ENCODE measurements at regions not wholly inside any gene's neighbourhood (a gene's known extent, or its start where the extent isn't known, plus 50 kb on each side); places are given as distances from the start of the nearest gene placed in this dataset.

DNA sequence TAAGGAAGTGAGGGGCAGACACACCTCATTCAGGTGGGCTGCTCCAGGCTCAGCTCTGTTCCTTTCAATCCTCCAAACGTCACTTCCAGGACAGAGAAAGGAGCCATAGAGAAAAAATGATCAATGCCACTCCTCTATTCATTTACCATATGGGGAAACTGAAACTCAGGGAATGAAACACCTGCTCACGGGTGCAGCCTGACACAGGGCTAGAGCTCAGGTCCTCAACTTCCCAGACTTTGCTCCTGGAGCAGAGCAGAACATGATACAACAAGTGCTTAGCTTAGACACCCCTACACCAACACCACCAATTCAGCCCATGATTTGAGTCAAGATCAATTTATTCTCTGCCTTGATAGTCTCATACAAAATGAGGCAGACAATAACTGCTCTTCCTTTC, 58.5 kb upstream of the LPP start:
- Histone ChIP-seq H3K27me3 (ENCODE audit: control insufficient read depth in 1 of 2, insufficient read depth in 2 of 2, low read length in 2 of 2) (no peaks in the 10 kb centered on the region), H3K9ac (ENCODE audit: low read depth in 1 of 2, low read length in 2 of 2) (no peak overlapping the region), H3K4me3 (ENCODE audit: low read depth in 1 of 2, low read length in 2 of 2) (no peak overlapping the region), H3K36me3 (ENCODE audit: control insufficient read depth in 1 of 2, insufficient read depth in 2 of 2, low read length in 2 of 2) (no peaks in the 10 kb centered on the region), H3K4me1 (ENCODE audit: control insufficient read depth in 1 of 2, insufficient read depth in 2 of 2, low read length in 2 of 2) (peaks cover 7 to 17% of the 10 kb centered on the region in 2 donors), H3K27ac (ENCODE audit: low read depth, low read length) (no peak overlapping the region), H3K9me3 (ENCODE audit: control insufficient read depth in 1 of 2, low read length in 2 of 2) (no peaks in the 10 kb centered on the region)

- no peaks in the 10 kb centered on the region for H3K36me3 ChIP-seq (ENCODE audit: control insufficient read depth in 1 of 2, insufficient read depth in 2 of 2, low read length in 2 of 2)
- H3K4me3 ChIP-seq (ENCODE audit: low read depth in 1 of 2, low read length in 2 of 2), result no peak overlapping the region
- peaks cover 0 to 4% of the 10 kb centered on the region in 2 donors for H3K9me3 ChIP-seq (ENCODE audit: control insufficient read depth in 1 of 2, low read length in 2 of 2)
- peaks cover 7 to 17% of the 10 kb centered on the region in 2 donors for H3K4me1 ChIP-seq (ENCODE audit: control insufficient read depth in 1 of 2, insufficient read depth in 2 of 2, low read length in 2 of 2)
- no peak overlapping the region for H3K27ac ChIP-seq (ENCODE audit: low read depth, low read length)
- no peaks in the 10 kb centered on the region for H3K27me3 ChIP-seq (ENCODE audit: control insufficient read depth in 1 of 2, insufficient read depth in 2 of 2, low read length in 2 of 2)
- no peak overlapping the region for H3K9ac ChIP-seq (ENCODE audit: low read depth in 1 of 2, low read length in 2 of 2)
Measured at GRCh38 chr3:188097791-188098190, 56.2 kb upstream of the LPP start.

- H3K27ac ChIP-seq (ENCODE audit: low read depth, low read length), result no peak overlapping the region
- peaks cover 7 to 17% of the 10 kb centered on the region in 2 donors for H3K4me1 ChIP-seq (ENCODE audit: control insufficient read depth in 1 of 2, insufficient read depth in 2 of 2, low read length in 2 of 2)
- no peak overlapping the region for H3K9ac ChIP-seq (ENCODE audit: low read depth in 1 of 2, low read length in 2 of 2)
- H3K27me3 ChIP-seq (ENCODE audit: control insufficient read depth in 1 of 2, insufficient read depth in 2 of 2, low read length in 2 of 2), result no peaks in the 10 kb centered on the region
- no peak overlapping the region for H3K4me3 ChIP-seq (ENCODE audit: low read depth in 1 of 2, low read length in 2 of 2)
- no peaks in the 10 kb centered on the region for H3K36me3 ChIP-seq (ENCODE audit: control insufficient read depth in 1 of 2, insufficient read depth in 2 of 2, low read length in 2 of 2)
- H3K9me3 ChIP-seq (ENCODE audit: control insufficient read depth in 1 of 2, low read length in 2 of 2), result peaks cover 0 to 4% of the 10 kb centered on the region in 2 donors
Measured at GRCh38 chr3:188099907-188100306, 54.0 kb upstream of the LPP start.

DNA sequence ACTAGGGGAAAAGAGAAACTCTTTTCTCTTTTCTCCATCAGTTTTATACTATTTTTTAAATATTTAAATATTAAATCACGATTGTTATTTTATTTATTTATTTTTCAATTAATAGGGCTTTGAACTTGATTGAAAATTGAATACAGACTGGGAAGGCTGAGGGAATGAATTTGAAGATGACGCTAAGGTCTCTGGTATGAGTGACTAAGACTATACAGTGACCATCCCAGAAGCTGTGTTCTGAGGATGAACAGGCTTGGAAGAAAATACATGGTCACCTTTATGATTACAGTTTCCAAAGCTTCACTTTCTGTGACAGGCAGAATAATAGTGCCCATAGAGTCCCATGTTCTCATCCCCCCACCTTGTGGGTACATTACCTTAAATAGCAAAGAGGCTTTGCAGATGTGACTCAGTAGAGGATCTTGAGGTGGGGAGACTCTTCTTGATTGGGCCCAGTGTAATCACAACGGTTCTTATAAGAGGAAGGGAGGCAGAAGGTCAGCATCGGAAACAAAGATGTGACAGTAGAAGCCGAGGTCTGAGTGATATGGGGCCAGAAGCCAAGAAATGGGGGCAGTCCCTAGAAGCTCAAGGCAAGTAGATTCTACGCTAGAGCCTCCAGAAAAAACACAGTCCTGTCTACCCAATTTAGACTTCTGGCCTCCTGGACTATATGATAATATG, 51.0 kb upstream of the LPP start:
- Histone ChIP-seq H3K4me1 (ENCODE audit: control insufficient read depth in 1 of 2, insufficient read depth in 2 of 2, low read length in 2 of 2) (no peaks in the 10 kb centered on the region), H3K9me3 (ENCODE audit: control insufficient read depth in 1 of 2, low read length in 2 of 2) (peaks cover 0 to 4% of the 10 kb centered on the region in 2 donors), H3K27me3 (ENCODE audit: control insufficient read depth in 1 of 2, insufficient read depth in 2 of 2, low read length in 2 of 2) (no peaks in the 10 kb centered on the region), H3K4me3 (ENCODE audit: low read depth in 1 of 2, low read length in 2 of 2) (no peak overlapping the region), H3K36me3 (ENCODE audit: control insufficient read depth in 1 of 2, insufficient read depth in 2 of 2, low read length in 2 of 2) (no peaks in the 10 kb centered on the region), H3K27ac (ENCODE audit: low read depth, low read length) (no peak overlapping the region), H3K9ac (ENCODE audit: low read depth in 1 of 2, low read length in 2 of 2) (no peak overlapping the region)

- H3K9ac ChIP-seq (ENCODE audit: low read depth in 1 of 2, low read length in 2 of 2), result no peak overlapping the region
- H3K4me1 ChIP-seq (ENCODE audit: control insufficient read depth in 1 of 2, insufficient read depth in 2 of 2, low read length in 2 of 2), result no peaks in the 10 kb centered on the region
- peaks cover 0 to 4% of the 10 kb centered on the region in 2 donors for H3K9me3 ChIP-seq (ENCODE audit: control insufficient read depth in 1 of 2, low read length in 2 of 2)
- H3K36me3 ChIP-seq (ENCODE audit: control insufficient read depth in 1 of 2, insufficient read depth in 2 of 2, low read length in 2 of 2), result no peaks in the 10 kb centered on the region
- no peak overlapping the region for H3K4me3 ChIP-seq (ENCODE audit: low read depth in 1 of 2, low read length in 2 of 2)
- H3K27me3 ChIP-seq (ENCODE audit: control insufficient read depth in 1 of 2, insufficient read depth in 2 of 2, low read length in 2 of 2), result no peaks in the 10 kb centered on the region
- no peak overlapping the region for H3K27ac ChIP-seq (ENCODE audit: low read depth, low read length)
Measured at GRCh38 chr3:188104050-188104449, 49.9 kb upstream of the LPP start.
